ENCODE measurements at regions not wholly inside any gene's neighbourhood (a gene's known extent, or its start where the extent isn't known, plus 50 kb on each side); places are given as distances from the start of the nearest gene placed in this dataset.

DNA sequence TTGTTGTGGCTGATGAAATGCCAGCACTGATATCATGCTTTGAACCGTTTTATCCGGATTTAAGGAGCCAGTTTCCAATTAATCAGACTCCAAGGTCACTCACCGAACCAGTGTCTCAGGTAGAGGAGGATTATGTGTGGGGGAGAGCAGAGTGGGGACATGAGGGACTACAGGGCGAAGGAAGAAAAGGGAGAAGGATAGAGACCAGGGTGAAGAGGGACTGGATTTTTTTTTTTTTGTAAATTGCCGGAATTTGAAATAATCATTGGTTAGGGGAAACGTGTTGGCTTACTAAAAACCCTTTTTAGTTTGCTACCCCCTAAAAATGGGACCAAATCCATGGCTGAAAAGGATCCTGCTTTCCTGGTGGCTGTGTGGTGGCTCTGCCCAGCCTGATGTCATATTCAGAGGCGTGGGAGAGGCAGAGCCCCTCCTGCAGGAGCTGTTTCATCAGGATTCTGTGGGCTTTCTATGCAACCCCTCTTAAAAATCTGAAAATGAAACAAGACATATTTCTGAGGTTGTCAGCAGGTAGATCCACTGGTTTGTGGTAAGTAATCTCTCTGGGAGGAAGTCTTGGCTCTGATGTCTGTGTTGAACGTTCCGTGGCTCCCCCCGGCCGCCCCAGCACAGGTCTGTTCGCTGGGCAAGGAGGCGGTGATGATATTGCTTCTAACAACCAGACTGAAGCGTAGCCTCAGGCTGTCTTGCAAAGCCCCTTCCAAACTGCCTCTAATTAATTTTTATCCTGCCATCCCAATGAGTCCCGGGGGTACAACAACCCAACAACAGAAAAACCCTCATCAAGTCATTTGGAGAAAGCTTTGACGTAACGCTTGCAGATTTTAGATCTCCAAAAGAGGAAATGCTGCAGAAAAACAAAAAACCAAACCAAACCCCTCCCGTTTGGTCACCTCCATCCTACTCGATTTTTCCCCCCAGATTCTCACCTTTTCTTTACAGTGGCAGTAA lies 143.0 kb upstream of the ZFHX3 start:
- TF ChIP-seq, protein P1, sequence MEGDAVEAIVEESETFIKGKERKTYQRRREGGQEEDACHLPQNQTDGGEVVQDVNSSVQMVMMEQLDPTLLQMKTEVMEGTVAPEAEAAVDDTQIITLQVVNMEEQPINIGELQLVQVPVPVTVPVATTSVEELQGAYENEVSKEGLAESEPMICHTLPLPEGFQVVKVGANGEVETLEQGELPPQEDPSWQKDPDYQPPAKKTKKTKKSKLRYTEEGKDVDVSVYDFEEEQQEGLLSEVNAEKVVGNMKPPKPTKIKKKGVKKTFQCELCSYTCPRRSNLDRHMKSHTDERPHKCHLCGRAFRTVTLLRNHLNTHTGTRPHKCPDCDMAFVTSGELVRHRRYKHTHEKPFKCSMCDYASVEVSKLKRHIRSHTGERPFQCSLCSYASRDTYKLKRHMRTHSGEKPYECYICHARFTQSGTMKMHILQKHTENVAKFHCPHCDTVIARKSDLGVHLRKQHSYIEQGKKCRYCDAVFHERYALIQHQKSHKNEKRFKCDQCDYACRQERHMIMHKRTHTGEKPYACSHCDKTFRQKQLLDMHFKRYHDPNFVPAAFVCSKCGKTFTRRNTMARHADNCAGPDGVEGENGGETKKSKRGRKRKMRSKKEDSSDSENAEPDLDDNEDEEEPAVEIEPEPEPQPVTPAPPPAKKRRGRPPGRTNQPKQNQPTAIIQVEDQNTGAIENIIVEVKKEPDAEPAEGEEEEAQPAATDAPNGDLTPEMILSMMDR (conservative IDR thresholded peaks at IDR 0.05 in 1 of 2, IDR thresholded peaks at IDR 0.05 in 1 of 2; ENCODE audit: extremely low read depth in 1 of 2, insufficient read depth in 1 of 2, low read depth in 1 of 2, low read length in 2 of 2): no peak
- TF ChIP-seq EZH2 (IDR thresholded peaks at IDR 0.05; ENCODE audit: borderline replicate concordance, low read length): no peak

Measured in mammary epithelial cell (primary cell).